ENCODE measurements at regions not wholly inside any gene's neighbourhood (a gene's known extent, or its start where the extent isn't known, plus 50 kb on each side); places are given as distances from the start of the nearest gene placed in this dataset.
"Not testable (repeated sequence)": the region's sequence is repeated elsewhere in the genome, so short reads cannot be mapped to it uniquely, and the experiment has no call there.

DNA sequence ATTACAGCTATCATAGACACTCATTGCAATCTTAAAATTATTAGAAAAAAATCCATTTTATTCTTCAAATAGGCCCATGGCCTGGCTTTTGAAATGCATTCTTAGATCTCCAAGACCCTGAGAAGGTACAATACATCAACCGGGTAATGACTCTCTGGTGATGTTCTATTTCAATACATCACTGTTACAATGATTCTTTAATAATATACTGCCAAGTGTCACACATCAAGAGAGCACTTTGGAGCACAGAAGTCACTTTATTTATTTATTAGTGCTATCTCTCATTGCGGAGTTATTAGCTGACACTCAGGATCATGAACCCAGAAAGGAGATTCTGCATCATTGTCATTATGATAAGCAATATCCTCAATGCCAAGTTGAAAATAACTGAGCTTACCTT lies 748.5 kb upstream of the MBL2 start:
- FAIRE-seq: no peak

- no peak for FAIRE-seq
Measured at GRCh38 chr10:53508197-53508596, 735.6 kb upstream of the MBL2 start.

- not testable (repeated sequence) for FAIRE-seq
Measured at GRCh38 chr10:53504492-53504891, 731.9 kb upstream of the MBL2 start.

GRCh38 chr10:53491774-53492173 lies 719.2 kb upstream of the MBL2 start:
- FAIRE-seq: no peak

- no peak for FAIRE-seq
Measured at GRCh38 chr10:53490553-53490952, 718.0 kb upstream of the MBL2 start.

DNA sequence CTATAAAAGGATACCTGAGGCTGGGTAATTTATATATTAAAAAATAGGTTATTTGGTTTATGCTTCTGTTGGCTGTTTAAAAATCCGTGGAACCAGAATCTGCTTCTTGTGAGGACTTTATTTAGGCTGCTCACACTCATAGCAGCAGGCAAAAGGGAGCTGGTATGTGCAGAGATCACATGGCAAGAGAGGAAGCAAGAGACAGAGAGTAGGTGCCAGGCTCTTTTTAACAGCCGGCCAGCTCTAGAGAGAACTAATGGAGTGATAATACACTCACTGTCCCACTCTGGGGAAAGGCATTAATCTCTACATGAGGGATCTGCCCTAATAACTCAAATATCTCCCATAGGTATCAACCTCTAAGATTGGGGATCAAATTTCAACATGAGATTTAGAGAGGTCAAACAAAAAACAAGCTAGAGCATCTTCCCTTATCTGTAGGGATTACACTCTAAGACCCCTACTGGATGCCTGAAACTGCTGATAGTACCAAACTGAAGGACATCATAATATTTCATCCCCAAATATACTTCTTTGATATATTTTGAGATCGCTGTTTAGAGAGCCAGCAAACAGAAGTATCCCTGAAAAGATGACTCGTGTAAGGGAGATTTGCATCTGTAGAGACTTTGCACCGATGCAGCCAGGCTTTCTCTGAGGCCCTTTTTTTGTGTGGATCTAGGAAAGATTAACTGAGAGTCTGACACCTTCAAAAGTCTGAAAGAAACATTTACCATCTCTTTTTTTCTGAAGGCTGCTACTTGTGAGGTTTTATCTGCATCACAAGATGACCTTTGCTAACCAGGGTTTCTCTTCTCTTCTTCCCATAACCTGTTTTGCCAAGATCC lies 717.0 kb upstream of the MBL2 start:
- no peak for FAIRE-seq

DNA sequence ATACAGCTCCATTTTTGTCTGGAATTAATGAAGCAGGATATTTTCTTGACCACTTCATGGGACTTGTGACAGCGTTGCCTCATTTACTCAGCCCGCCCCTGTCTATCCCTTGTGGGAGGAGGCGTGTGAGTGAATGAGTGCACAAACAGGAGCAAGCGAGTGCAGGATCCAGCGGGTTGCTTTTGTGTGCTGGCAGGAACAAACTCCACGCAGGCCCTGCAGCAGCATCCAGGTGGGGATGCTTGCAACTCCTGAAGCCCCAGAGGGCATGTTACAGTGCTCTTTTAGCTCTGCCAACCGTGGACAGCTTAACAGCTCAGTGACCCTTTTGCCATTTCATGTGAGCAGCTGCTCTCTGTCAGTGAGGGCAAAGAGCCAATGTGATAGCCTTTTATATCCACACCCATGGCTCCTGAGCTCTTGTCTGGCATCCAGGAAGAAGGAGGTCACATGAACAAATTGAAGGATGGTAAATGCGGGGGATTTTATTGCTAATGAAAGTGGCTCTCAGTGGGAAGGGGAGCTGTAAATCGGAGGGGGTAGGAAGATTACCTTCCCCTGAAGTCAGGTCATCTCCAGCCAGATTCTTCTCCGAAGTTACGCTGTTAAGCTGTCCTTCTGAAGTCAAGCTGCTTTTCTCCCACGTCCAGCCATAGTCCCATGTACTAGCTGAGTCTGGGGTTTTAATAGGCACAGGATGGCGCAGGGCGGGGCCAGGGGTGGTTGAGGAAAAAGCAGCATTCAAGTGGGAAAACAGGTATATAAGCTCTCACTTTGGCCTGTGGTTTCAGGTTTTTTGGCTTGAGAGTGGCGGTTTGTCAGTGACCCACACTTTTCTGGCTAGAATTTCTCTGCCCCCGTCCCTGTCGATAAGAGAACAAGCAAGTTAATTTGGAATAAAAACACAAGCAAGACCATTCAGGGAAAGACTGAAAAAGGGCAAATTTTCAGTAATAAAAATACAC lies 714.7 kb upstream of the MBL2 start:
- no peak for FAIRE-seq

DNA sequence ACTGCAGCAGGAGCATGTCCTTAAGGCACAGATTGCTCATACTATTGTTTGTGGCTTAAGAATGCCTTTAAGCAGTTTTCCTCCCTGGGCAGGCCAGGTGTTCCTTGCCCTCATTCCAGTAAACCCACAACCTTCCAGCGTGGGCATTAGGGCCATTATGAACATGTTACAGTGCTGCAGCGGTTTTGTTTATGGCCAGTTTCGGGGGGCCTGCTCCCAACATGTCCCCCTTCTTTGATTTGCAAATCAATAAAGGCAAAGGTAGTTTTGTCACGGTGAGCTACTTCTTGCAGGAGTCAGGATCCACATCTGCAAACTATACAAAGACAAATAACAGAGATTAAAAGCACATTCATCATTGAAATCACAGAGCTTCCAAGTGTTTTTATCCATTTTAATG lies 712.8 kb upstream of the MBL2 start:
- FAIRE-seq: not testable (repeated sequence)

GRCh38 chr10:53479365-53479764 lies 706.8 kb upstream of the MBL2 start:
- FAIRE-seq: no peak

DNA sequence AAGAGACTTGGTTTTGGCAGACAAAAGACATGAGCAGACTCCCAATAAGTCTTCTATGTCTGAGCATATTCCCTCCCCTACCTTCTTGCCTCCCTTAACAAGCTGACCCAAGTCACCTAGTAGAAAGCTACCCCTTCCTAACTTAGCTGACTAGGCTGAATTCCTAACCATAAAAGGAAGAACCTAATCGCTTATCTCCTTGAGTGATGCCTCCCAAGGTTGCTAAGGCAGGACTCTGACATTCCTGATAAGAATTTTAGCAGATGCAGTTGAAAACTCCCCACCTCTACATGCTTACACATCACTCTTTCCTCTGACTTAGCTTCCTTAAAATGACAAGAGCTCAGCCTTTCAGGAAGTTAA lies 704.7 kb upstream of the MBL2 start:
- FAIRE-seq: no peak

DNA sequence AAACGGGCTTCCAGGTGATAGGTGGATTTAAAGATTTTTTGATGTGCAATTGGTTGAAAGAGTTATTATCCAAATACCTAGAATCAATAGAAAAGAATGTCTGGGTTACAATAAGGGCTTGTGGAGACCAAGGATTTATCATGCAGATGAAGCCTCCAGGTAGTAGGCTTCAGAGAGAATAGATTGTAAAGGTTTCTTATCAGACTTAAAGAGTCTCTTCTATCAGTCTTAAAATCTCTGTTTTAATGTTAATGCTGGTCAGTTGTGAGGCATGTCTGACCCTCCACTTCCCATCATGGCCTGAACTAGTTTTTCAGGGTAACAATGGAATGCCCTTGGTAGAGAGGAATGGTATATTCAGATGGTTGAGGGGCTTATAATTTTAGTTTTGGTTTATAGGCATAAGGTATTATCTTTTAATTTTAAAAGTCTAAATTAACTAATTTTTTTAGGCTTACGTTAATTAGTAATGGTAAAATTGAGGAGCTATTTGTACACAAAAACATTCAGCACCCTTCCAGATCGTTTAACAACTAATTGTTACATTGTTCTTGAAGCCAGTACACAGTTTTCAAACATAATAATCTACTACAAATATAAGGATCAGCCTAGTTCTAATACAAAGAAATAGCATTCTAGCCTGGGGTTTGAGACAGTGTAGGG lies 704.2 kb upstream of the MBL2 start:
- no peak for FAIRE-seq

GRCh38 chr10:53469383-53469782 lies 696.8 kb upstream of the MBL2 start:
- no peak for FAIRE-seq

DNA sequence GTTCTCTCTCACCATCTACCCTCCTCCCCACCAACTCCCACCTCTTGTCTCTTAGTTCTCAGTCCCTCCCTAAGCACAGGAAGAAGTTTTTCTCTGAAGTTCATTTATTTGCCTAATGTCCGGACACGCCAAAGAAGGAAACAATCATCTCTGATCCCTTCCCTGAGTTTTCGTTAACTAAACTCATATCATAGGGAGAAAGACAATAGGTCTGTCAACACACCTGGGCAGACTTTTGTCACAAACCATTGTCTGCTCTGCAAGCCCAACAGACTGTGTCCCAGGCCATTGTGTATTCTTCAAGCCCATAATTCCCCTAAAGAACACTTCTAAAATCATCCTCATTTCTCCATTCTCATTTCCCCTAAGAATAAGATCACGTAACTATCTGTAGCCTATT lies 691.0 kb upstream of the MBL2 start:
- FAIRE-seq: no peak

DNA sequence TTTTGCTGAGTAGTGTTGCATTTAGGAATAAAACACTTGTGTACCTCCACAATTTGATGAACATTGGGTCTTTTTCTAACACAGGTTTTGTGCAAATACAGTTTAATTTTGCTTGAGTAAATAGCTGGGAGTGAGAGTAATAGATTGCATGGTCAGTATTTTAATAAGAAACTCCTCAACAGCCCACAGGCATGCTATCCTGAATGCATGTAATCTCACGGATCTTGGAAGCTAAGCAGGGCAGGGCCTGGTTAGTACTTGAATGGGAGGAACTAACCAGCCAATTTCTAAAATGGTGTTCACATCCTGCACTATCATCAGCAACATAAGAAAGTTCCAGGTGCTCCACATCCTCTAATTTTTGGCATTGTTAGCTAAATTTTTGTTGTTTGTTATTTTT lies 685.4 kb upstream of the MBL2 start:
- FAIRE-seq: no peak

- no peak for FAIRE-seq
Measured at GRCh38 chr10:53453196-53453595, 680.6 kb upstream of the MBL2 start.

- FAIRE-seq: no peak
Measured at GRCh38 chr10:53447576-53447975, 675.0 kb upstream of the MBL2 start.

DNA sequence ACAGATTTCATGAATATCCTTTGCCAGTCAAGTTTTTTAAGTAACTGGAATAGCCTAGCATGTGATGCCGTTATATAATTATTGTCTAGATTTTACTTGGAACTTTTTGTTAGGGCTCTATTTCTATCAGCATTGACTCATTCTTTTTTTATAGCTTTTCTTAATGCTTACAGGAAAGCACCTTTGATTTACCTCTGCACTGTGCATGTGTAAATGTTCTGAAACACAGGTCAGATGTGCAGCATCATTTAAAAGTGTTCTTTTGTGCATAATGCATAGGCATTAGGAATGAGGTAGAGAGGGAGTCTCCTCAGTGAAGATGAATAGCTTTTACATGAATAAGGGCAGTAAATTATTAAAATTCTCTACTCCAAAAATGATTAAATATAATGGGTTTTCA lies 669.3 kb upstream of the MBL2 start:
- no peak for FAIRE-seq

DNA sequence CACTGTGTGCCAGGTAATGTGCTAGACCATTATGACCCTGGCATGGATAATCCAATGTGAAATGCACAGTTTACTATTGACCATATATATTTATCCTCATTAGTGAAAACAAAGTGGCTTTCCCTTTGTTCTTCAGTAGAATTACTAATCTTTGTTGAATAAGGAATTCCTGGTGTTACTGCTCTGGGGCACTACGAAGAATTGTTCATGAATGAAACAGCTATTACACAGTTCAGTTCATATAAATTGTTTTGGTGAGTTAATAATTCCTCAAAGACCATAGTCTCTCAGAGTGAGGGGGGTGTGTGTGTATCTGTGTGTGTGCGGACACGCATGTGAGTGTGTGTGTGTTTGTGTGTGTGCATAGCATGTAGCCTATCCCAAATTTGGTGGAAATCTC lies 668.0 kb upstream of the MBL2 start:
- no peak for FAIRE-seq

DNA sequence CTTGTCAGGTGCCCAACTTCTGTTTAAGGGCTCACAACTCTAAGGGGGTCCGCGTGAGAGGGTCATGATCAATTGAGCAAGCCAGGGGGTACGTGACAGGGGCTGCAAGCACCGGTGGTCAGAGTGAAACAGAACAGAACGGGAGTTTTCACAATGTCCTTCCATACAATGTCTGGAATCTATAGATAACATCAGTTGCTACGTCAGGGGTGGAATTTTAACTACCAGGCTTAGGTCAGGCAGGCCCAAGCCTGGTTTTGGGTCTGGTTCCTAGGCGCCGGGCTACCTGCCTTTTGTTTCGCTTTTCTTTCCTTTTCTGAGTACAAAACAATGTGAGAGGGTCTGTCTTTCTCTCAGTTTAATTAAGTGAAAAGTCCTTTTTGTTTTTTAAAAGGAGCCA lies 666.5 kb upstream of the MBL2 start:
- not testable (repeated sequence) for FAIRE-seq

DNA sequence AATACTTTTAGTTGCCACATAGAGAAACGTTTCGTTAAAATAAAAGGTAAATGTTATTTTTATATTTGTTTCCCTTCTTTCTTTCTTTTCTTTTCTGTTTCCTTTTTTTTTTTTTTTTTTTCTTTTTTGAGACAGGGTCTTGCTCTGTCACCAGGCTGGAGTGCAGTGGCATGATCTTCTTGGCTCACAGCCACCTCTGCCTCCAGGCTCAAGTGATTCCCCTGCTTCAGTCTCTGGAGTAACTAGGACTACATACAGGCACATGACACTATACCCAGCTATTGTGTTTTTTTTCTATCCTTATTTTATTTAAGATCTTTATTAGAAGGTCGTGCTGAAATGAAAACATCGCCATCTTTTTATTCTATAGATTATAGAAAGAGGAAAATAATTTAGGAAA lies 661.8 kb upstream of the MBL2 start:
- no peak for FAIRE-seq

GRCh38 chr10:53432035-53432434 lies 659.5 kb upstream of the MBL2 start:
- no peak for FAIRE-seq

GRCh38 chr10:53430974-53431373 lies 658.4 kb upstream of the MBL2 start:
- FAIRE-seq: no peak

GRCh38 chr10:53430127-53430891 lies 657.7 kb upstream of the MBL2 start:
- no peak for FAIRE-seq

Measured in A204.1 (cell line).